ENCODE measurements at regions not wholly inside any gene's neighbourhood (a gene's known extent, or its start where the extent isn't known, plus 50 kb on each side); places are given as distances from the start of the nearest gene placed in this dataset.
A peak's percentile ranks its signal among the peaks of the same experiment; 100 is the strongest.
"Not testable (repeated sequence)": the region's sequence is repeated elsewhere in the genome, so short reads cannot be mapped to it uniquely, and the experiment has no call there.

- no peak for DNase-seq
Measured at GRCh38 chr3:74269689-74270088, 344.8 kb downstream of the CNTN3 start.

- no peak for DNase-seq
Measured at GRCh38 chr3:74268753-74269152, 345.7 kb downstream of the CNTN3 start.

GRCh38 chr3:74267588-74268184, 346.8 kb downstream of the CNTN3 start:
- DNase-seq: peak; percentile 33 to 52

GRCh38 chr3:74267131-74267530, 347.3 kb downstream of the CNTN3 start:
- DNase-seq: no peak

GRCh38 chr3:74265069-74265468, 349.4 kb downstream of the CNTN3 start:
- no peak for DNase-seq

GRCh38 chr3:74263031-74263430, 351.4 kb downstream of the CNTN3 start:
- no peak for DNase-seq

GRCh38 chr3:74233091-74233490, 381.4 kb downstream of the CNTN3 start:
- DNase-seq: no peak

- no peak for DNase-seq
Measured at GRCh38 chr3:74217467-74217866, 397.0 kb downstream of the CNTN3 start.

- DNase-seq: no peak
Measured at GRCh38 chr3:74214286-74214685, 400.2 kb downstream of the CNTN3 start.

GRCh38 chr3:74210739-74211138, 403.7 kb downstream of the CNTN3 start:
- DNase-seq: no peak

GRCh38 chr3:74200952-74201351, 413.5 kb downstream of the CNTN3 start:
- DNase-seq: no peak

- DNase-seq: not testable (repeated sequence)
Measured at GRCh38 chr3:74178664-74179063, 435.8 kb downstream of the CNTN3 start.

- DNase-seq: no peak
Measured at GRCh38 chr3:74173090-74173489, 441.4 kb downstream of the CNTN3 start.

- DNase-seq: no peak
Measured at GRCh38 chr3:74167926-74168325, 446.5 kb downstream of the CNTN3 start.

GRCh38 chr3:74165211-74165610, 449.2 kb downstream of the CNTN3 start:
- DNase-seq: no peak

- DNase-seq: no peak
Measured at GRCh38 chr3:74149466-74149865, 465.0 kb downstream of the CNTN3 start.

- no peak for DNase-seq
Measured at GRCh38 chr3:74145277-74145676, 469.2 kb downstream of the CNTN3 start.

GRCh38 chr3:74139648-74140047, 474.8 kb downstream of the CNTN3 start:
- DNase-seq: no peak

- no peak for DNase-seq
Measured at GRCh38 chr3:74137790-74138189, 476.7 kb downstream of the CNTN3 start.

- no peak for DNase-seq
Measured at GRCh38 chr3:74135808-74136207, 478.7 kb downstream of the CNTN3 start.

- no peak for DNase-seq
Measured at GRCh38 chr3:74134831-74135230, 479.6 kb downstream of the CNTN3 start.

GRCh38 chr3:74131546-74132328, 482.7 kb downstream of the CNTN3 start:
- DNase-seq: not testable (repeated sequence)

GRCh38 chr3:74129611-74130010, 484.8 kb downstream of the CNTN3 start:
- DNase-seq: no peak

- no peak for DNase-seq
Measured at GRCh38 chr3:74129056-74129455, 485.4 kb downstream of the CNTN3 start.

Measured in inflammatory macrophage (primary cell).